CD8-positive, alpha-beta memory T cell (primary cell): ENCODE measurements at regions not wholly inside any gene's neighbourhood (a gene's known extent, or its start where the extent isn't known, plus 50 kb on each side); places are given as distances from the start of the nearest gene placed in this dataset.

Experiments used
- CTCF ChIA-PET: fragments of 350-600 bp; sonication (Branson Sonifier 250); formaldehyde crosslinking; loops from one replicate; lab custom pipeline; 2021; ENCODE audit warnings: antibody characterized with exemption; lab: Charles Lee
- POLR2A ChIA-PET: fragments of 350-600 bp; sonication (Branson Sonifier 250); formaldehyde crosslinking; loops from one replicate; lab custom pipeline; 2021; ENCODE audit warnings: antibody characterized with exemption; lab: Charles Lee
- DNase-seq, 5 donors: peaks; one replicate each; pipeline versions ENCODE4 v3.0.0 to v3.0.0-alpha.2; 2020 to 2022; ENCODE audit warnings: mixed read lengths in 1 of 5
- H3K27ac ChIP-seq: one replicate; pipeline ENCODE4 v1.7.0; 2013; ENCODE audit warnings: low read depth, mild to moderate bottlenecking, low read length, moderate library complexity
- H3K27me3 ChIP-seq: 2 replicates; pipeline ENCODE4 v1.7.0; 2013; ENCODE audit warnings: low read length, mild to moderate bottlenecking; ENCODE audit not compliant: insufficient read depth, poor library complexity, severe bottlenecking
- H3K36me3 ChIP-seq: 2 replicates; pipeline ENCODE4 v1.7.0; 2013; ENCODE audit warnings: mild to moderate bottlenecking, low read length, moderate library complexity; ENCODE audit not compliant: insufficient read depth
- H3K4me1 ChIP-seq: 2 replicates; pipeline ENCODE4 v1.7.0; 2013; ENCODE audit warnings: mild to moderate bottlenecking, low read length, moderate library complexity; ENCODE audit not compliant: insufficient read depth
- H3K4me3 ChIP-seq: 2 replicates; pipeline ENCODE4 v1.7.0; 2013; ENCODE audit warnings: mild to moderate bottlenecking, low read length
- H3K9me3 ChIP-seq: 2 replicates; pipeline ENCODE4 v1.7.0; 2013; ENCODE audit warnings: mild to moderate bottlenecking, low read length
- H3K27ac Mint-ChIP-seq, 8 donors: one replicate each; pipeline ENCODE4 v1.8.0; 2020 to 2021; ENCODE audit warnings: mixed read lengths in 8 of 8, mild to moderate bottlenecking in 6 of 8, inconsistent platforms in 3 of 8, moderate library complexity in 3 of 8
- H3K27me3 Mint-ChIP-seq, 2 donors: one replicate each; pipeline ENCODE4 v1.8.0; 2020 to 2021; ENCODE audit warnings: mixed read lengths in 2 of 2, mild to moderate bottlenecking in 1 of 2, moderate library complexity in 1 of 2
- H3K36me3 Mint-ChIP-seq, 3 donors: one replicate each; pipeline ENCODE4 v1.8.0; 2020 to 2021; ENCODE audit warnings: mixed read lengths in 3 of 3, inconsistent platforms in 1 of 3, mild to moderate bottlenecking in 1 of 3
- H3K4me1 Mint-ChIP-seq, 3 donors: one replicate each; pipeline ENCODE4 v1.8.0; 2020 to 2021; ENCODE audit warnings: mixed read lengths in 3 of 3, inconsistent platforms in 1 of 3, mild to moderate bottlenecking in 1 of 3
- H3K4me3 Mint-ChIP-seq, 7 donors: one replicate each; pipeline ENCODE4 v1.8.0; 2020 to 2021; ENCODE audit warnings: mixed read lengths in 7 of 7, mild to moderate bottlenecking in 6 of 7, moderate library complexity in 4 of 7, inconsistent platforms in 2 of 7
- H3K9me3 Mint-ChIP-seq, 5 donors: one replicate each; pipeline ENCODE4 v1.8.0; 2020 to 2022; ENCODE audit warnings: mixed read lengths in 5 of 5, mild to moderate bottlenecking in 3 of 5, moderate library complexity in 2 of 5, inconsistent platforms in 1 of 5

GRCh38 chr4:175253184-175253902, 335.2 kb downstream of the ADAM29 start:
- no peaks in the 10 kb centered on the region for H3K4me1 Mint-ChIP-seq
- H3K4me3 Mint-ChIP-seq, result no peak overlapping the region
- no peak overlapping the region for H3K27ac ChIP-seq
- H3K36me3 ChIP-seq, result no peaks in the 10 kb centered on the region
- DNase-seq, result no peak
- H3K27ac Mint-ChIP-seq, result no peak overlapping the region
- ChIA-PET CTCF (no interaction called here), POLR2A (no interaction called here)
- peaks cover 1 to 18% (median 4%) of the 10 kb centered on the region in 5 donors for H3K9me3 Mint-ChIP-seq
- no peaks in the 10 kb centered on the region for H3K36me3 Mint-ChIP-seq
- no peaks in the 10 kb centered on the region for H3K4me1 ChIP-seq
- H3K4me3 ChIP-seq, result no peak overlapping the region
- no peaks in the 10 kb centered on the region for H3K27me3 Mint-ChIP-seq
- H3K27me3 ChIP-seq, result no peaks in the 10 kb centered on the region
- H3K9me3 ChIP-seq, result no peaks in the 10 kb centered on the region

- Histone ChIP-seq H3K4me1 (no peaks in the 10 kb centered on the region), H3K4me3 (no peak overlapping the region), H3K9me3 (no peaks in the 10 kb centered on the region), H3K27me3 (no peaks in the 10 kb centered on the region), H3K27ac (no peak overlapping the region), H3K36me3 (no peaks in the 10 kb centered on the region)
- no peak overlapping the region for H3K4me3 Mint-ChIP-seq
- CTCF ChIA-PET, result no interaction called here
- peaks cover 0 to 16% (median 2%) of the 10 kb centered on the region in 5 donors for H3K9me3 Mint-ChIP-seq
- H3K4me1 Mint-ChIP-seq, result no peaks in the 10 kb centered on the region
- H3K36me3 Mint-ChIP-seq, result no peaks in the 10 kb centered on the region
- POLR2A ChIA-PET, result no interaction called here
- peak overlapping the region in 1 of 8 donors; percentile 74 for H3K27ac Mint-ChIP-seq
- H3K27me3 Mint-ChIP-seq, result no peaks in the 10 kb centered on the region
- no peak for DNase-seq
Measured at GRCh38 chr4:175263537-175263936, 345.4 kb downstream of the ADAM29 start.

GRCh38 chr4:175271010-175271630, 353.0 kb downstream of the ADAM29 start:
- H3K4me1 ChIP-seq, result no peaks in the 10 kb centered on the region
- H3K36me3 ChIP-seq, result no peaks in the 10 kb centered on the region
- no peak overlapping the region for H3K4me3 ChIP-seq
- no peak for DNase-seq
- Mint-ChIP-seq H3K36me3 (no peaks in the 10 kb centered on the region), H3K4me1 (no peaks in the 10 kb centered on the region), H3K9me3 (peaks cover 0 to 17% (median 0%) of the 10 kb centered on the region in 5 donors), H3K4me3 (no peak overlapping the region), H3K27ac (no peak overlapping the region), H3K27me3 (no peaks in the 10 kb centered on the region)
- no peak overlapping the region for H3K27ac ChIP-seq
- H3K27me3 ChIP-seq, result no peaks in the 10 kb centered on the region
- ChIA-PET CTCF (no interaction called here), POLR2A (no interaction called here)
- H3K9me3 ChIP-seq, result no peaks in the 10 kb centered on the region

DNA sequence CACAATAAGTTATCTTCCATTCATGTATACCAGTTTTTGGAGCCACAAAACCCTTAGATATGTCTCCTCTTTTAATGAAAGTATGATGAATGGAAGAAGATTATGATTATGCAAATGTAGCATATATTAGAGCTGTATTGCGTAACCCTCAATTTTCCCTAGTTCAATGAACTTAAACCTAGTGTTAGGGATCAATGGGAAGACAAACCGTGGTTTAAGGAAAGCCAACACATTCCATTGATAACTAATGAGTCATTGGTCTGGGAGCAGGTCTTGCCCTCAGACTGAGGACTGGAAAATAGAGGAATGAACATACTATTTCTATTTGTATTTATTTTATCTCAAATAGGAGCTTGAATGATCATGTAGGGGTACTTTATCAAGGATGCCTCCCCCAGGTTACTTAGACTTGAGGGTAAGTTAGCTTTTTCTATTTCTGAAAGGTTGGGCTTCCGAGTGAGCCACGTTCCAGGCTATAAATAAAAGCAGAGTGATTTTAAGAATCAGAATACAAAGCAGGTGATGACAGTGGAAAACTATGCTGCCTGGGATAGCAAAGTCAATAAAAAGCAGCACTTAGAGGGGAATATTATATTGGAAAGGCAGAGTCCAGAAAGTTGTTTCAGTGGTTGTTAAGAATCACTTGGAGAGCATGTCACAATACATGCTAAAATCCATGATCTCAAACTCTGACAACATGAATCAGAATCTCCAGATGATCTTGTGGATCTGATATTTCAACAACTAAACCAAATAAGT, 356.0 kb downstream of the ADAM29 start:
- ChIA-PET POLR2A (no interaction called here), CTCF (no interaction called here)
- Mint-ChIP-seq H3K4me3 (no peak overlapping the region), H3K4me1 (no peaks in the 10 kb centered on the region), H3K9me3 (peaks cover 0 to 13% (median 0%) of the 10 kb centered on the region in 5 donors), H3K27me3 (no peaks in the 10 kb centered on the region), H3K27ac (no peak overlapping the region), H3K36me3 (no peaks in the 10 kb centered on the region)
- Histone ChIP-seq H3K9me3 (no peaks in the 10 kb centered on the region), H3K27me3 (no peaks in the 10 kb centered on the region), H3K4me3 (no peak overlapping the region), H3K27ac (no peak overlapping the region), H3K4me1 (no peaks in the 10 kb centered on the region), H3K36me3 (no peaks in the 10 kb centered on the region)
- no peak for DNase-seq

- ChIA-PET POLR2A (no interaction called here), CTCF (interaction anchor here (1.0 kb wide), 1 partner anchor 18 kb away, joined by 3 read pairs; no protein-coding TSS in a partner anchor)
- H3K4me3 ChIP-seq, result no peak overlapping the region
- H3K27me3 Mint-ChIP-seq, result no peaks in the 10 kb centered on the region
- H3K27ac Mint-ChIP-seq, result no peak overlapping the region
- H3K9me3 Mint-ChIP-seq, result peaks cover 0 to 12% (median 2%) of the 10 kb centered on the region in 5 donors
- no peak for DNase-seq
- H3K9me3 ChIP-seq, result no peaks in the 10 kb centered on the region
- H3K4me1 Mint-ChIP-seq, result no peaks in the 10 kb centered on the region
- no peaks in the 10 kb centered on the region for H3K4me1 ChIP-seq
- H3K27me3 ChIP-seq, result no peaks in the 10 kb centered on the region
- H3K36me3 Mint-ChIP-seq, result no peaks in the 10 kb centered on the region
- no peak overlapping the region for H3K4me3 Mint-ChIP-seq
- H3K27ac ChIP-seq, result no peak overlapping the region
- H3K36me3 ChIP-seq, result no peaks in the 10 kb centered on the region
Measured at GRCh38 chr4:175277816-175278215, 359.7 kb downstream of the ADAM29 start.

- Mint-ChIP-seq H3K27me3 (no peaks in the 10 kb centered on the region), H3K36me3 (no peaks in the 10 kb centered on the region), H3K4me1 (no peaks in the 10 kb centered on the region), H3K9me3 (peaks cover 0 to 16% (median 4%) of the 10 kb centered on the region in 5 donors), H3K4me3 (no peak overlapping the region), H3K27ac (no peak overlapping the region)
- Histone ChIP-seq H3K4me3 (no peak overlapping the region), H3K36me3 (no peaks in the 10 kb centered on the region), H3K9me3 (no peaks in the 10 kb centered on the region), H3K27me3 (no peaks in the 10 kb centered on the region), H3K4me1 (no peaks in the 10 kb centered on the region), H3K27ac (no peak overlapping the region)
- CTCF ChIA-PET, result no interaction called here
- DNase-seq, result no peak
- POLR2A ChIA-PET, result no interaction called here
Measured at GRCh38 chr4:175280153-175280552, 362.0 kb downstream of the ADAM29 start.

DNA sequence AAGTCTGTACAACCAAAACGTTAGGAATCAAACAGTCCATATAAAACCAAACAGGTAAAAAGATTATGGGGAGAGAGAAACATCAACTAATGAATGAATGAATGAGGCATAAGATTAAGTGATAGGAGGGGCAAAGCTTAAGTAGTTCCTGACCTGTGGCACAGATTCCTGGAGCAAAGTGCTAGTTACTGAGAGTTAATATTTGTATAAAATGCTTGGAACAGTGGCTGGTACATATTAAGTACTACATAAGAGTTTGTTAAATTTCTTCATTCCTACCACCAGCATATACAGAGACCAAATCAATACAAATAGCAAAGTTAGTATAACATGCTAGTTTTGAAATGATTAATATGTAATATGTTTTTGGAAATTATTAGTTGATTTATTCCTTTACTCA, 363.7 kb downstream of the ADAM29 start:
- CTCF ChIA-PET, result no interaction called here

DNA sequence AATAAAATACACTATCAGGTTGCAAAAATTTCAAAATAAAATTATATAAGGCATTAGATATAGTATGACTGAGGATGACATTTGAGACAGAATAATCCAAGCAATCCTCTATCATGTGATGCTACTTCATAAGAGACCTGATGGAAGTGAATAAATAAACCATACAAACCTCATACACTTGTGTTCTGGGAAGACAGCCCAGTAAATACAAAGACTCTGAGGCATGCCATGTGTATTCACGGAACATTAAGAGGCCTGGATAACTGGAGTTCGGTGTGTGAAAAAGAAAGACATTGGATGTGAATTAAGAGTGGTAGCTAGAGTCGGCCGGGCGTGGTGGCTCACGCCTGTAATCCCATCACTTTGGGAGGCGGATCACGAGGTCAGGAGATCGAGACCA, 364.2 kb downstream of the ADAM29 start:
- no peak overlapping the region for H3K27ac Mint-ChIP-seq
- H3K36me3 Mint-ChIP-seq, result no peaks in the 10 kb centered on the region
- Histone ChIP-seq H3K27ac (no peak overlapping the region), H3K27me3 (no peaks in the 10 kb centered on the region), H3K36me3 (no peaks in the 10 kb centered on the region), H3K9me3 (no peaks in the 10 kb centered on the region), H3K4me3 (no peak overlapping the region), H3K4me1 (no peaks in the 10 kb centered on the region)
- no peaks in the 10 kb centered on the region for H3K4me1 Mint-ChIP-seq
- no peaks in the 10 kb centered on the region for H3K27me3 Mint-ChIP-seq
- no peak for DNase-seq
- no peak overlapping the region for H3K4me3 Mint-ChIP-seq
- ChIA-PET POLR2A (no interaction called here), CTCF (no interaction called here)
- H3K9me3 Mint-ChIP-seq, result peaks cover 2 to 25% (median 4%) of the 10 kb centered on the region in 5 donors

More for the DNA sequence above, 363.7 kb downstream of the ADAM29 start:
- Mint-ChIP-seq H3K4me1 (no peaks in the 10 kb centered on the region), H3K4me3 (no peak overlapping the region), H3K27me3 (no peaks in the 10 kb centered on the region), H3K36me3 (no peaks in the 10 kb centered on the region), H3K27ac (no peak overlapping the region), H3K9me3 (peaks cover 0 to 20% (median 4%) of the 10 kb centered on the region in 5 donors)
- Histone ChIP-seq H3K4me3 (no peak overlapping the region), H3K4me1 (no peaks in the 10 kb centered on the region), H3K27ac (no peak overlapping the region), H3K27me3 (no peaks in the 10 kb centered on the region), H3K36me3 (no peaks in the 10 kb centered on the region), H3K9me3 (no peaks in the 10 kb centered on the region)
- POLR2A ChIA-PET, result no interaction called here
- no peak for DNase-seq
